GM19351 (cell line): ENCODE measurements at regions not wholly inside any gene's neighbourhood (a gene's known extent, or its start where the extent isn't known, plus 50 kb on each side); places are given as distances from the start of the nearest gene placed in this dataset.

Experiments used
- ATAC-seq: cut with Tn5 transposase; IDR thresholded peaks from one replicate; pipeline ENCODE4 v1.9.1; 2021; ENCODE audit warnings: mild to moderate bottlenecking, moderate library complexity; ENCODE audit not compliant: unreplicated experiment

DNA sequence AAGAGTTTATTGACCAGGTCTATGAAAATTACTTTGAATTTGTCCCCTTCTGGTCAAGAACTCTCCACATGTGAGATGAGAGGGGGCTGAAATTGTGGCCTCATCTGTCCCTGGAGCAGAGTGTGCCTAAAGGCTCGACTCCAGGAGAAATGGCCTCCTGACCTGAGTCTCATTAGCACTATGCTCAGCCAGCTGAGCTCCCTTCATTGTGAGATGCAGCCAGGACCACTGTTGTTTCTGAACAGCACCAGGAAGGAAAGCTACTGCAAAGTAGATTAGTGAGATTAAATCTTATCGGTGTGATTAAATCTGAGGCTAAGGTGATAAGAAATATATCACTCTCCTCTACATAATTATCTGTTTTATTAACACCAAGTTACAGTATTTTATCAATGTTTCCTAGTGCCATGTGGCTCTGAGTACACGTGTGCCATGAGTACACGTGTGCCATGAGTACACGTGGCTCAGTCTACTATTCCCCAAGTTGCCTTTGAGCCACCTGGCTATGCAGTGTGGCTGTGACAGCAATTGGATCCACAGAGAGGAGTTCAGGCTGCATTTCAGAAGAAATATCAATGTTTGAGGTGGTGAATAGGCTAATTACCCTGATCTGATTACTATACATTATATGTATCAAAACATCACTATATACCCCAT, 126.9 kb downstream of the IPMK start:
- ATAC-seq, result no peak

DNA sequence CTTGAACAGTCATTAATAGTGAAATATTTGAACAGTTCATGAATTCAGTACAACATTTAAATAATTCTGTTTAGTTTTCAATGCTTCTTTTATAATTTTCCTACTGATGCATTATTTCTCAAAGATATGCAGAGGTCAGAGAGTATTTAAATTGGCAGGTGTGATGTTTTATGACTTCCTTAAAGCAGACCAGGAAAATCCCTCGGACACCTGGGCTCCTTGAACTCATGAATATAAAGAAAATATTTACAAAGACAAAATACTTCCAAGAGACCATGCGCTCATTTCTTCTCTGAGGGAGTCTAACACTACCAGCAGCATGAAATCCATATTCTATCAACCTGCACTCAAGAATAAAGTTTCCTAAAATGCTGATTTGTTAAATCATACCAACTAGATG, 127.6 kb downstream of the IPMK start:
- ATAC-seq, result no peak

DNA sequence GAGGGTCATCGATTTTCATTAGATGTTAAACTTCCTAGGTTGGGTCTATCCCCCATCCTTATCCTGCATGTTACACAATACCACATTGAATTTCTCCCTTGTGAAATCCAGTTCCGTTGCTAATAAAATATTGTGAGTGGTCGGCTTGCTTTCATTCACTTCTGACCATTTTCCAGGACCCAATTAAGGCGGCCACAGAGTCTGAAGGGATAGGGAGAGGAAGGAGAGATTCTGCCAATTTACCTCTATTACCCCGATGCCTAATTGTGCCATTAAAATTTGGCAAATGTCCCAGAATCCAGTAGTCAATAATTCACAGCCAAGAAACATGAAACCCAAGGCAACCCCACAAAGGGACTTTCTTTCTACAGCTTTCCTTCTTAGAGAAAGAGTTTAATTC, 129.9 kb downstream of the IPMK start:
- ATAC-seq, result no peak

DNA sequence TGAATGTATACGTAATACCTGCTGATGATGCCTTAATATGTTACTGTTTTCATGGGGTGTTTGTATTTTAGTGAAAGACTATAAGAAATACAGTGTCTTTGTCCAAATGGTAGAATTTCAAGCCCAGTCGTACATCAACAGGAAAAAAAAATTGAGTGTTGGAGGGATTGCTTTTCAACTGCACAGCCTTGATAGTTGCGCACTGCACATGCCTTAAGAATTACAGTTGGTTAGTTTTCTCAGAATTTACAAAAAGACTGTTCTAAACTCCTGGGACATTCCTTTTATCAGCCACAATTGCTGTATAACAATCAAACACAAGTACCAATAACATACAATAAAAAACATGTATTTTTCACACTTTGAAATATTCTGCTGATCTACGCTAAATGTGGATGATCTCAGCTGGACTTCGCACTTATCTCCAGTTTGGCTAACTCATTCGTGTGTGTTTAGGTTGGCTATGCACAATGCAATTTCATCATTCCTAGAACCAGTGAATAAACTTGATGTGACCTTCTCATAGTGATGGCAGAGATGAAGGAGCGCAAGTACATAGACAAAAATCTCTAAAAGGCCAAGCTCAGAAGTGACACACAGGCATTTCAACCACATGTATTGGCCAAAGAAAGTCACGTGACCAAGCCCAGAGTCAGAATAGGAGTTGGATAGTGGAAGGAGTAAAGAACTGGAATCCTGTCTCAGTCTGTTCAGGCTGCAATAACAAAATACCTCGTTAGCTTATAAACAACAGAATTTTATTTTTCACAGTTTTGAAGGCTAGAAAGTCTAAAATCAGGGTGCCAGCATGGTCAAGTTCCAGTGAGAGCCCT, 152.3 kb downstream of the IPMK start:
- ATAC-seq, result no peak

DNA sequence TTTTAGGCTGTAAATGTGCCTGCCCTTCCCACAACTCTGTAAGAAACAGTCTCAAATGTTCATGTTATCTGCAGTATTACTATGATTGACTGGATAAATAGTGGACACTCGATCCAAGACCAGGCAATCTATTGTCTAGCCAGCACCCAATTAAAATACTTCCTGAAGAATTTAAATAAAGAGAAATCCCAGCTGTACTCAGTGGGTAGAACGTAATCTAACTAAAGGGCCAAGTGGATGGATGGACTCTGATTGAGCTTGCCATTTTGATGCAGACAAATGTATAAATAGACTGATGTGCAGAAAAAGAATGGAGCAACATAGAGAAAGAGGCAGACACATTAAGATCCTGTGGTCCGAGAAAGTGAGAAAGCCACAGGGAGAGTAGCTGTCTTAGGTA, 158.0 kb downstream of the IPMK start:
- no peak for ATAC-seq

DNA sequence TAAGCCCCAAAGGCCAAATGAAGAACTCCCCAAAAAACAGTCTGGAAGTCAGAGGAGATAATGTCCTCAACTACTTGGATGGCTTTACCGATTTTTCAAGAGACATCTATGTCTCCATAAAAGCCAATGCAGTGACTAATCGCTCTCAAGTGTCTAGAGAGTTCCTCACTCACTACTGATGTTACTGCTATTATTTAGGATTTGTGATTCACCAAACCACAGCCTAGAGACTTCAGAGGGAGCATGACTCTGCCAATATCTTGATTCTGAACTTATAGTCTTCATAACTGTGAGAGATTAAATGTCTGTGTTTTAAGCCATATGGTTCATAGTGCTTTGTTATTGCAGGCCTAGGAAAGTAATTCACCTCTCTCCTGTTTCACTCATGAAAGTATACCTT, 160.2 kb downstream of the IPMK start:
- no peak for ATAC-seq

DNA sequence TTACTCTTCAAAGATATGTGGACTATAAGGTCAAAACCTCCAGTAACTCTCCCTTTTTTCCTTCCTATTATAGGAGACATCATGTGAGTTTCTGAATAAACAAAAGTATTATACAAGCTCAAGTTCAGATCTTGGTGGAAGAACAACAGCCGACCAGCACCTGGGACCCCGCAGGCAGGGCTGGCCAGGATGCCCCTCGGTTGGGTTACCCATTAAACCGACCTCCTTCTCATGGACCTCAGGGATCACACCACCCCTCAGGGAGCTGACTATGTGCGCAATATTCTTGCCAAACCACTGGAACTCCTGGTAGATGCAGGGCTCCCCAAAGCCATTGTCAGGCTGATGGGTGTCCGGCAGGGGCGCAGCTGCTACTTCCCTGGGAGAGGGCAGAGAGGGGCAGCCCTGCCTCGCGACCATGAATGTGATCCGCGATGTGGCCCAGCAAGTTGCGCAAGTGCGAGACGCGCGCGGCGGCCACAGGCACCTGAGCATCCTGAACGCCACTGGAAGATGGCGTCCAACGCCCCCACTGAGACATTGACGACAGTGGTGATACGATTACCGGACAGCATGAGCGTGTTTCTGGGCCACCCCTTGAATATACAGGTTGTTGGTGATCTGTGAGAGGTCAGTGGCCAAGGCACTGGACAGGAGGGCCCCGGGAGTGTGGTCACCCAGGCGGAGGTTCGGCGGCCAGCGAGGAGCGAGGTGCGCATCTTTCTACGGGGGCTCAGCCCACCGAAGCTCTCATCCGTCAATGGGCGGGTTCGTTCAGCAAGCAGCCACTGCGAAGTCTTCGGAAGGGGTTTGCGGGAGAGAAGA, 161.3 kb downstream of the IPMK start:
- ATAC-seq, result no peak

DNA sequence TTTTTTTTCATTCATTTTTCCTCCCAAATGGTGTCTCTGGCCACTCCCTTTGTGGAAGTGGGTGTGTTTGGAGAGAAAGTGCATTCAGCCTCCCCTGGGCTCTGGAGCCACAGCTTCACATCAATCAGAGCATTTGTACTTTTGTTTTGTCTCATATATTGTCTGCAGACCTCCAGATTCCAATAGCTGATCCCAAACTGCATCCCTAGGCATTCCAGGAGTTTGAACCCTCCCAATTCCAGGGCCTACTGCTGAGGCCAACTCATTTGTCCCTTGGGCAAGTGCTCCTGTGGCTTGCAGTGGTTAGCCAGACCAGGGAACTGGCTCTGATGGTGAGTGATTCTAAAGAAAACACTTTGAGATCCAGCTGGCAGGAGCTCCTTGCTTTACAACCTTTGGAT, 163.3 kb downstream of the IPMK start:
- ATAC-seq, result no peak

DNA sequence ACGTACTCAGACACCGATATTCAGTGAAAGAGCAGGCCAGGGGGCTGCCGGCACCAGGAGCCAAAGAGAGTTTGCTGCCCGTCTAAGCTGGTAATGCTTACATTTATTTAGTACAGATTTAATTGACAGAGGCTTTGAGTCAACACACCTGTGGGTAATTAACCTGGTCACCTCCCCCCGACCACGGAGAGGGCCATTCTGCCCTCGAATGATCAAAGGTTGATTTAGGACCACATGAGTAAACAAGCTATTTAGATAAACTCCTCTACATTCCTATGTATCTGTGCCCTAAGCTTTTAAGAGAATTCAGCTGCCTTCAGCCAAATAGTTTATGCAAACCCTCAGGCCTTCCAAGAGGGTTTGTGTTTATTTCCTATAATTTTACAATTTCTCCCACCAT, 164.8 kb downstream of the IPMK start:
- no peak for ATAC-seq

DNA sequence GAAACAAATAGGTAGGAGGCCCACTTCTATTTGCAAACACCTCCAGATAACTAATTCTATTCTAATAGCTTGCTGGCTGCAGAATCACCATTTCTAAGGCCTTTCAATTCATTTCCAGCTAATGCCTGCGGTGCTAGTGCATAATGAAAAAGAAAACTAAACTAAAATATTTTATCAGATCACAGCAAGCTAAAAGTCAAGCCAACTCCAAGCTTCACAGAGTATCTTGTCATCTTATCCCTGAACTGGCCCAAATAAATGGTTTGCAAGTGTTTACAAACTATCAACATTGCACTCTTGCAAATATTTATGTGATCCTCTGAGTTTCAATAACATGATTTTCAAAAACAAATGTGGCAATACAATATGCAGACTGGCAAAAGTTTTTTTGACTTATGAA, 166.0 kb downstream of the IPMK start:
- ATAC-seq, result no peak

DNA sequence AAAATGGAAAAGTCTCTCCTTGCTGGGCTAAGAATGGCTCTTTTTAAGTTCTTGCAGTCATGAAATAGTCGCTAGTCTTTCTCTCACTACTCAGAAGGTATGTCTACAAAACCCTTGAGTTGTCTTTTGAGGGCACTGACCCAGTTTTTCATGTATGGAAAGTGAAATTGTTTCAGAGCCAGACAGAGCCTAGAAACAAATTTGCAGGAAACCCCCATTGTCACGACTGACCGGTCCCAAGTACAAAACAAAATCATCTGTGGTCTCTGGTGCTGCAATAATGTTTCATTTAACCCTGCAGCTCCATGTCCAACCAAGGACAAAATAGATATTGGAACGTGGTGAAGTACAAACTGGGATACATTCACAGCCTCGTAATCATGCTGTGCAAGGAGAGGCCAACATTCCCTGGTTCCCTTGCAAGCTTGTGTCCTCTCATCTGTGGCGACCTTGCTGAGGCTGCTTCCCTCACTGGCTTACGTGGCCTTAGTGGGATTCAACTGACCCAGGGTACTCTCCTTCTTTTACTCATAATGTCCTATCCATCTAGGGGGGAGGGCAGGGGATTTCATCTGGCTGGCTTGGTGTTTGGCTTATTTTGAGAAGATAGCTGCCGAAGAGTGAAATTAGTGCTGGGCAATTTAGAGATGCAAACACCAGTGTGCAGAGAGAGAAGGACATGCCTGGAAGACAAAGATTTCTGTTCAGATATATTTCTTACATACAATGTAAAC, 172.5 kb downstream of the IPMK start:
- ATAC-seq, result no peak

DNA sequence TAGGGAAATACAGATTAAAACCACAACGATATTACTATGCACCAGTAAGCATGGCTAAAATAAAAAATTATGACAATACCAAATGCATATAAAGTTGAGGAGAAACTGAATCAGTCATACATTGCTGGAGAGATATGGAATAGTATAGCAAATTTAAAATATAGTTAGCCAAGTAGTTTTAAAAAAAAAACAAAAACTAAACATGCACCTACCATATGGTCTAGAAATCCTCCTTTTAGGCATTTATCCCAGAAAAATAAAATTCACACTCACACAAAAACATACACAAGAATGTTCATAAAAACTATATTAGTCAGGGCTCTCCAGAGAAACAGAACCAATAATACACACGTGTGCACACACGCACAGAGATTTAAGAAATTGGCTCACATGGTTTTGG, 175.8 kb downstream of the IPMK start:
- no peak for ATAC-seq

DNA sequence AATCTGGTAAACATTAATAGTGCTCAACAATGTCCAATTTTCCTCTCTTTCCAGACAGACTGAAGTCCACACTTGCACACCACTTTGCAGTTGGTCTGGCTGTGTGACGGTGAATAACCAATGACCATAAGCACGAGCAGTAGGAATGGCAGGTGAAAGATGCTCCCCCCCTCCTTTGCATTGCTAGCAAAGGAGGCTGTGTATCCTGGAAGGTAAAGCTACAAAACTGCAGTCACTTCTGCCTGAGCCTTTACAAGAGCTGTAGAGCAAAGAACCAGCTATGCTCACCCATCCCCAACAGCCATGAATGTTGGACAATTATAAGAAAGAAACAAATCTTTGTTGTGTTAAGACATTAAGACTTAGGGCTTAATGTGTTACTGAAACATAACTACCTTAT, 178.0 kb downstream of the IPMK start:
- ATAC-seq, result no peak

DNA sequence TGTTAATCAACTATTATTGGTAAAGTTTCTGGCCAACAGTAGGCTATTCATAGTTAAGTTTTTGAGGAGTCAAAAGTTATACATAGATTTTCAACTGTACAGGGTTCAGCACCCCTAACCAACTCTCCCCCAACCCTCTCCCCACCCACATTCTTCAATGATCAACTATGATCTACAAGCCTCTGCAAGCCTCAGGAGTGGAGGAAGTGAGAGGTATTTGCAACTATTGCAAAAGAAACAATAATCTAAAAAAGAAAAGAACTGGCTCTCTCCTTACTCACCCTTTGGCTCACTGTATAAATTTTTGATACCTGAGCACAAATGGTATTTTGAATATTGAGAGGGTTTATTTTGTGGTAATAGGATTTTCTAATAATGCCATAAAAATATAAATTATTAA, 179.8 kb downstream of the IPMK start:
- ATAC-seq, result no peak

DNA sequence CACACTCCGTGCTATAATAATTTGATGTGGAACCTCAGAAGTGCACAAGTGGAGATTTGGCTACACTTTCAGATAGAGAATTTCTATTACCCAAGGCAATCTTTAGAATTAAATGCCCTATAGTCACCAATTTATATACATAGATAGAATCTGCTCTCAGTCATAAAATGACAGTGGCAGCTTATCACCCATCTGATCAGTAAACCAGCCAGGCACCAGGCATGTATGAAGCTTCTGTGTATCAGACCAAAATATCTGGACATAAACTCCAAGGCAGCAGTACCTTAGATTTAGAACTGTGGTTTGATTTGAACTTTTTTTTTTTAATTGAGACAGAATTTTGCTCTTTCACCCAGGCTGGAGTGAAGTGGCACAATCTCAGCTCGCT, 180.9 kb downstream of the IPMK start:
- ATAC-seq, result no peak

DNA sequence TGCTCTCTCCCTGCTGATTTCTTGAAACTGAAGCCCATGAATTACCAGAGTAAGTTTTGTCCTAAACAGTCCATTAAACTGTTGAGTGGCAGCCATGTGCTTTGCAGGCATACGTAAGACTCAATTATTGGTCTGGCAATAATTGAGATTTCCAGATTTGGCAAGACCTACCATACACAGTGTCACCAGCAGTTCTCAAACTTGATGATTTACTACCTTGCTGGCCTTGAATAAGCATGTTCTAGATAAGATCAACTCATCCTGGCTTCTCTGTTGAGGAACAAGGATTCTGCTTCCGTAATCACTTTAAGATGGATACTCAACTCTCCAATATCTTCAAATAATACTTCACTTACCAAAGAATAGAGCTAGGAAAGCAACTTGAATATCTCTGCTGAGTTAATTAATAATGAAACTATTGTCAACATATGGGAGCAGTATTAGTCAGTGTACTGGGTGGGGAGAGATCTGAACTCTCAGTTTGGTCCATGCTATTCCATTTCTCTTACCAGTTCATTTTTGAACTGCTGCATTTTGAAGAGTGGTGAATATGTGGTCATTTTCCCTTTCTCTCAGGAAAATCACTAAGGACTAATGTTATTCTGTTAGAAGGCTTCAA, 181.4 kb downstream of the IPMK start:
- no peak for ATAC-seq

DNA sequence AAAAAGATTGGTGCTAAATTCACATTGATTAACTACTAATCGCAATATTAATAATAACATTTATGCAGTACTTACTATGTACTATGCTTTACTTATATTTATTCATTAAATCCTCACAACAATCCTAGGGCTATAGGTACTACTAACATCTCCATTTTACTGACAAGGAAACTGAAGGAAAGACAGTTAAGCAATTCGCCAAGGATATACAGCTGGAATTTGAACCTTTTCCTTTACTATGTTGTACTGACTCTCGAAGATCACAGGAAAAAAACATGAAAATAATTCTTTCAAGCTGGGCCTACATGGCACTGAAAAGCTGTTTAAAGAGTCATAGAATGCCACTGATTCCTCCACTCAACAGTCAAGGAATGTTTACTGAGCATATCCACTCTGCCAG, 185.4 kb downstream of the IPMK start:
- no peak for ATAC-seq

DNA sequence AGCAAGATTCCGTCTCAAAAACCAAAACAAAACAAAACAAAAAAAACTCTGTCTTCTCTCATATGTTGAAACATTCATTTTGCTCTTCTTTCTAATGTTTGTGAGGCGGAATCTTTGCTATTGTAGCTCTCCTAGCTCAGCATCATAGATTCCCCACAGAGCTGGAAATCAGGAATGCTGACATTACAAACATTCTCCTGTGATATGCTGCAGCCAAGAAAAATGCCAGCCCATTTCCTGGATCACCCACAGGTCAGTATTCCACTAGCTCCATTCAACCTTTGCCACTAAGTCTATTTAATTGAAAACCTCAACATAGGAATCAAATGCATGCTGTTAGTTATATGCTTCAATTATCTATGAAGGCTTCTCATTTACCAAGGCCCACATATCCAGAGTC, 186.3 kb downstream of the IPMK start:
- ATAC-seq, result no peak

DNA sequence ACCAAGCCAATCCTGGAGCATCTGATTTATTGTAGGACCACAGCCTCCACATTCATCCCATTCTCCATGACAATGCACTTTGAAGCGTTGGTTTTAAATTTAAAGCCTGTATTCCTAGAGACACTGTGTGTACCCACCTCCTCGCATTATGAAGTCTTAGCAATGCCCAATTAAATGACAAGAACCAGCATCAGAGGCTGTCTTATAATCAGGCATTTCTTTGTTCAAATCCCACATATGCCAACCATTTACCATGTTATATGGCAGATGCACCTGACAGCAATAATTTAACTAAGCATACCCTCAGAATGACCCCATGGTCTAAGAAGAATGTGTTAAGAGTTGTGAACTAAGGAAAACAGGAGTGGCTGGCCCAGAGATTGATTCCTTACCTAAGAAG, 188.2 kb downstream of the IPMK start:
- no peak for ATAC-seq

DNA sequence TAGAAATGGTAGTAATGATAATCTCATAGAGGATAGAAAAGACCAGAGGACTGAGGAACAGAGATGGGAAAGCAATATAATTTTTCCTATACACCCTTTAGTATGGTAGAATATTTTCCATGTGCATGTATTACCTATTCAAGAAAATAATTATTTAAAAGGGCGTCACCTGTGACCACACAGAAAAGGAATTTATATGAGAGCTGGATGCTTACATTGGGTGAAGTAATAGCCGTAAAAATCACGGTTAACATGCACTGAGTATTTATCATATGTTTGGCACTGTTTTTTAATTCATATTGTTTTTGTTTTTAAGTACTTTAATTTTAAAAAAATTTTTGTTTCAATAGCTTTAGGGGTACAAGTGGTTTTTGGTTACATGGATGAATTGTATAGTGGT, 195.1 kb downstream of the IPMK start:
- ATAC-seq, result no peak

DNA sequence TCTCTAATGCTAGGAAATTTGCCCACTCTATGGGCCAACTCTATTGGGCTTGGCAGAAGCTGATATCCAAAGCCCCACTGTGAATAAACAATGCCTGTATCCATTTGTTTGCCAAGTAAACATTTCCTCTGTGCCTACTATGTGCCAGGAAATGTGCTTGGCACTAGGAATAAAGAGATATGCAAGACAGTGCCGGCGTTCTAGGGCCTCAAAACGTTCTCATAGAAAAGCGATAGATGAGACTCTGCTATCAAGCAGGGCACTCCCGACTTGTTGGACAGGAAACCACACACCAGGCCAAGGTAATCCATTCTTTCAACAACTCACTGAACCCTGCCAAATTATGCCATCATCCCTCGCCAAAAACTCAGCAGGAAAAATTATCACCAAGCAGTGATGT, 196.7 kb downstream of the IPMK start:
- no peak for ATAC-seq
